IPS-NIHi11 (cell line): ENCODE measurements at regions not wholly inside any gene's neighbourhood (a gene's known extent, or its start where the extent isn't known, plus 50 kb on each side); places are given as distances from the start of the nearest gene placed in this dataset.

Source experiments
- DNase-seq: peaks from one replicate; pipeline ENCODE4 v3.0.0; 2012; ENCODE audit warnings: mixed read lengths, low spot score

DNA sequence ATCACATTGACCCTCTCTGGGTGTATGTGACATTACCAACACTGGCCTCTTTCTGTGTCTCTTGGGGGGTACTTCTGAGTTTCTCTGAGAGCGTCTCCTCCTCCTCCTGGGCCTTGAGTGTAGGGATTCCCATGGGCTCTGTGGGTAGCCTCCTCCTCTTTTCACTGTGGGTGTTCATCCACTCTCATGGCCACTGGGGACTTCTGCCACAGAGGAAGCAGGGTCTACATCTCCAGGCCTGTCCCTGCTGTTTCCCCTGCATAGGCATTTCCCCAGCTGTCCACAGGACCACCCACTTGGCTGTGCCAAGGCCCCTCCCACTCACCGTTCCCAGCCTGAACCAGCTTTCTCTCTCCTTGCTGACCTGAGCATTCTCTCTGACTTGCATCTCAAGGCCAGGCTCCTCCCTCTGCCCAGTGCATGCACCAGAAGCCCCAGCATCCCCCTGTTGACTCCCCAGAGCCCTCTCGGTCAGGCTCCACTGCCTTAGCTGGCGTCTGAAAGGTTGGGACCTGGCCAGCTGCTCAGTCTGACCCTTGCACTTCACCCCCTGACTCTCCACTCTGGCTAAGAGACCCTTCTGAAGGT, 487.6 kb downstream of the GLRX3 start:
- peak; percentile 25 for DNase-seq

DNA sequence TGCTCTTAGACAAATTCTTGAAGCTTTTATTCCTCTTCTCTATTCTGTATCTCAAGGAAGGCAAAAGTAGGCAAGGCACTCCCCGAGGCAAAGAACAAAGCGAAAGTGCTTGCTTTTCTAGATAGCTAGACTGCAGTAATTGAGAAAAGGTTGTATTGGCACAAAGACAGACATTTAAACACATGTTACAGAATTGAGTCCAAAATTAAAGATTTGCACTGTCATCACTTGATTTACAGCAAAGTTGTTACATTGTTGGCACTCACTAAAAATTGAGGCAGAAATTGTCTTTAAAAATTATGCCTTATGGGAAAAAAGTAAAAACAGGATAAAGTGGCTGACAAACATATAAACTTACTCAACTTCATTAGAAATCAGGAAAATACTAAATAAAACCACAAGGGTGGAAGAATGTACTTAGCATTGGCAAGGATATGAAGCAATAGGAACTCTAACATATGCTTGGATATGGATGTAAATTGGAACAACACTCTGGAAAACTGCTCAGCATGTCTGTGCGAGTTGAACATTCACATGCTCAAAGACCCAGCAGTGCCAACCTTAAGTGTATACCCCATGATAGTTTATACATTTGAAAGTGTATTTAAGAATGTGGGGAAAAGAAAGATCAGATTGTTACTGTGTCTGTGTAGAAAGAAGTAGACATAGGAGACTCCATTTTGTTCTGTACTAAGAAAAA, 491.3 kb downstream of the GLRX3 start:
- no peak for DNase-seq

DNA sequence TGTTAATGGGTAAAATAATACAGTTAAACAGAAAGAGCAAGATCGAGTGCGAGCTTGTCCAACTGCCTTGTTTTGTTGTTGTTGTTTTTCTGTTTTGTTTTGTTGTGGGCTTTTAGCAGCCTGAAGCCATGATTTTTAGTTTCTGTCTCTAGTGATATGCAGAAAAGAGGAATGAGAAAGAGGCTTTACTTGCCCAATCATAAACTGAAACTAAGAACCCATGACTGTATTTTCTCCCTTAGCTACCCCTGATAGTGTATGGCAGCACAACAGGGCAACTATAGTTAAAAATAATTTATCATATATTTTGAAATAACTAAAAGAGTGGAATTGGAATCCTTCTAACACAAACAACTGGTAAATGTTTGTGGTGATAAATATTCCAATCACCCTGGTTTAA, 493.9 kb downstream of the GLRX3 start:
- no peak for DNase-seq

DNA sequence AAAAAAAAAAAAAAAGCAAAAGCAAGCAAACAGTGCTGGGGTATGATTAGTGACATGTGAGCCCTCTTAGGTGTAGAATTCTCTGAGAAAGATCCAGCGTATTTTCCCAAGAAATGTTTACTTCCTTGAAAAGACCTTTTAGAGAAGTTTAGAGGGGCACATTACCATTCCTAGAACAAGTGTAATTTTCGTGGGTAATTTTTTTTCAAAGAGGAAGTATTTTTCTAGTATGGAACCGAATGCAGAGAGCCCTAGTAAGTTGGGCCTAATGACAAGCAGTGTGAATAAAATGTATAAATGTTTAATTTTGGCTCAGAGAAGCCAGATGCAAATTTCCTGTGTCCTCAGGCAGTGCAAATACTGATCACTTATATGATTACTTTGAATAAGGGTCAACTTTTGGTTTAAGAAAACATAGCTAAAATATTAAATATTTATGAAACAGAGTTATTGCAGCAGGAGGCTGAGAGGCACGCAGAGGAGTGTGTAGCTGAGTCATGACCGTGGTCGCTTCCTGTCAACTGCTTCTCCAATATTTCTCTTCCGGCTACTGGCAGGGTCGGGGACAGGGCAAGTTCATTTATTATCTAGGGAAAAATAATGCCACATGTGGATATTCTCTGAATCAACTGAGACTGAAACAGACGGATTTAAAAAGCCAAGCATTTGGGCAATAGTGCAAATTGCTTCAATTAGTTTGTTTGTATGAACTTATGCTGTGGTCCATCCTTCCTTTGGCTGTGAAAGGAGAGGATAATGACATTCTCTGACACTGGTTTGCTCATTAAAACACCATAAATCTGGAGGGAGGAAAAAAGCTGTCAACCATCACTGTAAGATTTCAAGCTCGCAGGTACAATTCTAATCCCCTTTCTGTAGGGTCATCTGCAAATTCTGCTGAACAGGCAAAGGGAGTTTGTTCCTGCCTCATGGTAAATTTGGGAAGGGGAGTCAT, 495.2 kb downstream of the GLRX3 start:
- no peak for DNase-seq

DNA sequence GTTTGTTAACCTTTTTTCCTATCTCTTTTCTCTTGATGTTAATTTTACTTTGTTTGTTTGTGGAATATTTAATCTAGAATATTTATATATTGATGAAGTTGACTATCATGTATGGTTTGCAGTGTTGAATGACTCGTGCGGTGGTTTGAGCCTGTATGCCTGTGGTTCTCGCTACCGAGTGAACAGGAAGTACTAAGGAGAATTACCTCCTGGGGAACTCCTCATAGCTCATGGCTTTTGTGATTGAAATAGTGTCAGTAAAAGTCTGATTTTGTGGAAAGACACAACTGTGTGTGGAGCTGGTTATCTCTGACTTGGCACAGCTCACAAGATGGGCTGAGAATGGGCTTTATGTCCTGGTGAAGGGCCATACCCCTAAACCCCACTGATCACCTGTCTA, 498.6 kb downstream of the GLRX3 start:
- no peak for DNase-seq

DNA sequence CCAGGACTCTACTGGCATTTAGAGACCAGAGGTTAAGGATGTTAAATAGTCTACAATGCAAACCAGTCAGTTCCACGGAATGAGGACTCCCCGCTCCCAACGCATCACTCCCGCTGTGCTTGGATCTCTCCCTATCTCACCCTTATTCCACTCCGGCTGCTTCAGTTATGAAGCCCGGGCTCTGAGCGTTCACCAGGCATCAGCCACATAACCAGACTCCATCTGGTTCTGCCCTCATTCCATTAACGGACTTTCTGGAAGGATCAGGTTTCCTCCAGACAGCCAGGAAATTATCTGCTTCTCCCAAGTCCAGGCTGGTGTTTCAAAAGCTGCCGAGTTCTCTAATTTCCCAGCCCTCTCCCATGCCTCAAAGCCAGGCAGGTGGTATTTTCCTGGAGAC, 499.3 kb downstream of the GLRX3 start:
- no peak for DNase-seq

DNA sequence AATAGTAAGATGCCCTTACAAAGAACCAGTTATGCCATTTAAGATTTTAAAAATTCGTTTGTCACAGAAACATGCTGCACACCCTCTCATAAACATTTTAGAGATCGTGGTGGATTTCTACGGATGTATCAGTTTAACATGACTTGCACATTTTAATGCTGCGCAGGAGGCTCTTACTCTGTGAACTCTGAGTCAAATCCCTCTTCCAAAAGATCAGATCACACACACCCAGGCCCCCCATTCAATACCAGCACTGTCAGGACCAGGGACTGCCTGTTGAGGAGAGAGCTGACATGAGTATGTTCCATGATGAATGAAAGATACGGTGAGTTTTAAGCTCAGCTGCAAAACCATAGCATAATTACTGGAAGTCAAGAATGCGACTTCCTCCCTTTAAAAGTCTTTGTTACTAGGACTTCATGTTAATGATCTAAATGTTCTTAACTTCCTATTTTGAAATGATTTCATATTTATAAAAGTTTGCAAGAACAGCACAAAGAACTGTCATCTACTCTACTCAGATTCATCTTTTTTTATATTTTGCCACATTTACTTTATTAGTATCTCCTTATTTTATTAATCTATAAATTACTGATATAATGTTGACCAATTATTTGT, 500.2 kb downstream of the GLRX3 start:
- no peak for DNase-seq

DNA sequence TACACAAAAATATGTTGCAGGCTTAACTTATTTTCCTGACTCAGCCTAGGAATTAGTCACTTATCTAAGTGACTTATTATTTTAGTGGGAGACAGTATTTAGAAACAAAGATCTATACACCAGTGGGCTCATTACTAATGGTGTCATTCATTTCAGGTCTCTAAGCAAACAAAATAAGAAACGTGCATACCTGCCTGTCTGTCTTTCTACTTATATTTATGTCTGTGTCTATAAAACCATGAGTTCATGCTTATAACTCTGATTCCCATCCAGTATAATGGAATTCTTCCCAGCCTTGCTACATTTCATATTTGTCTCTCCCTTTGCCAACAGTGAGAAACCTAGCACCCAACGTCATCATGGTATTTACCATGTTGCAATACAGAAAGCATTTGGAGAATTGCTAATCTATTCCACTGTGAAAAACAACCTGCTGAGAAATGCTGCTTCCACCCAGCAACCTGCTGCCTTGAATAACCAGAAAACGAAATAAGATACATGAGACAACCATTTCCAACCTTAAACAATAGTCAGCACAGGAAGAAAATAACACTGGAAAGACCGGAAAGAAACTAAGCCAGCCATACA, 501.0 kb downstream of the GLRX3 start:
- no peak for DNase-seq

DNA sequence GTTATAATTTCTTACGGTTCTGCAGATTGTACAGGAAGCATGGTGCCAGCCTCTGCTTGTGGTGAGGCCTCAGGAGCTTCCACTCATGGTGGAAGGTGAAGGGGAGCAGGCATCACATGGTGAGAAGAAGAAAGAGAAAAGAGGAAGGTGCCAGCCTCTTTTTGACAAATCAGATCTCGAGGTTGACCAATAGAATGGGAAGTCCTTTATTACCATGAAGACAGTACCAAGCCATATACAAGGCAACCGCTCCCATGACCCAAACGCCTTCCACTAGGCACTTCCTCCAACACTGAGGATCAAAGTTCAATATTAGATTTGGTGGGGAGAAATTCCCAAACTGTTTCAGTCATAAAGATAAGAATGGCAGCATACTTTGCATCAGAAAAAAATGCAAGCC, 502.8 kb downstream of the GLRX3 start:
- DNase-seq, result no peak

DNA sequence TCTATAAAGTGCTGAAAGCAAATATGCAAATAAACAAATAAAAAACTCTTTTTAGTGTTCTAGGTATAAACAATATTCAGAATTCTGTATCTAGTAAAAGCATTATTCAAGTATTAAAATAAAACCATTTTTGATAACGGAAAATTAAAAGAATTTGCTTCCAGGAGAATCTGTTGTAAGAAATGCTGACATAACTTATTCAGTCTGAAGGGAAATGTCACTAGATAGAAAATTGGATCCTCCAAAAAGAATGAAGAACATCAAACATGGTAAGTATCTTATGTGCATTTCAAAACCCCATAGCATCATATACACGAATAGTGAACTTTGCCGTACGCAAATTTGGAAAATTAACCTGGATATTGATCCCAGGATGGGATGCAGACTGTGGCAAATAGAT, 506.7 kb downstream of the GLRX3 start:
- no peak for DNase-seq

DNA sequence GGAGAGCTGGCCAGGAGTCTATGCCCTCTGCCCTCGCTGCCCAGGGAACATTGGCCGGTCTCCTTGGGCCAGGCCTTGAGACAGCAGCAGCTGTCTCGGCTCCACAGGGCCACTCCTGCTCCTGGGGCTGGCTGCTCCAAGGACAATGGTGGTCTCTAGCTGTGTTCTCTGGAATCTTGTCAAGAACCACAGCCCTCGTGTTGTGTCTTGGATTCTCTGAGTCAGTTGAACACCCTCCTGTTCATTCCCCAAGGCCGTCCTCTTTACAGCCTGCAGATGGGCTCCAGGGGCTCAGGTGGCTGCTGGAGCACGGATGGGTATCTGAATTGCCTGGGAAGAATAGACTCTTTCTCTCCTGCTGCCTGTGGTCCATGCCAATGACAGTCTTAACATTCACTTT, 511.1 kb downstream of the GLRX3 start:
- DNase-seq, result no peak

DNA sequence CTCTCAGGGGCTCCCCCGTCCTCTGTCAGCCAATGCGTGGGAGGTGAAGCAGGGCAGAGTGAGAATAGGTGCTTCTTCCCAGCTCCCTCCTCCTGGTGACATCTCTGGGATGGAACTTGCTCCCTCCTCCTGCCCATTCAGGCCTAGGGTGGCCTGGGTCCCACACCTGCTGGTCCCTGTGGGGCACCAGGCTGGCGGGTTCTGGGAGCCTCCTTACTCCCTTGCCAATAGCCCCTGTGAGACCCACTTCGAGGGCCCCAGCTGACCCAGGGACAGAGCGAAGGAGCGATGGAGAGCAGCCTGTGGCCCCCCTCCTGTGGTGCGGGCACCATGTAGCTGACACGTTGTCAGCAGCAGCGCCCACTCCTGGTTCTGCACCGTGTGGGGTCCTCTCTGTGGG, 512.6 kb downstream of the GLRX3 start:
- no peak for DNase-seq

DNA sequence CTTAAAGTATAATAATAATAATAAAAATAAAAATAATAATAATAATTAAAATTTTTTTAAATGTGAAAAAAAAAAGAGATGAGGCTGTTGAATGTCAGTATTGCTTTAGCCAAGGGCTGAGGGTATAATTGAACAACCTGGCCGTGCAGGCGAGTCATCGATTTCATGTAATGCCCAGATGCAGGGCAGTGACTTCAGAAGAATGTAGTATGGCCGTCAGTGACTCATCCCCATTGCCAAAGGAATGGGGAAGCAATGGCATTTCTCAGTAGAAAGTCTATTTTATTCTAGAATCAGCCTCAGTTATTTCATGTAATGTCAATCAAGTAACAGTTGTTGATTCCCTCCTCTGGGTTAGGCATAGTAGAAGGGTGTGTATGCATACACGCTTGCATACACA, 516.4 kb downstream of the GLRX3 start:
- DNase-seq, result no peak

DNA sequence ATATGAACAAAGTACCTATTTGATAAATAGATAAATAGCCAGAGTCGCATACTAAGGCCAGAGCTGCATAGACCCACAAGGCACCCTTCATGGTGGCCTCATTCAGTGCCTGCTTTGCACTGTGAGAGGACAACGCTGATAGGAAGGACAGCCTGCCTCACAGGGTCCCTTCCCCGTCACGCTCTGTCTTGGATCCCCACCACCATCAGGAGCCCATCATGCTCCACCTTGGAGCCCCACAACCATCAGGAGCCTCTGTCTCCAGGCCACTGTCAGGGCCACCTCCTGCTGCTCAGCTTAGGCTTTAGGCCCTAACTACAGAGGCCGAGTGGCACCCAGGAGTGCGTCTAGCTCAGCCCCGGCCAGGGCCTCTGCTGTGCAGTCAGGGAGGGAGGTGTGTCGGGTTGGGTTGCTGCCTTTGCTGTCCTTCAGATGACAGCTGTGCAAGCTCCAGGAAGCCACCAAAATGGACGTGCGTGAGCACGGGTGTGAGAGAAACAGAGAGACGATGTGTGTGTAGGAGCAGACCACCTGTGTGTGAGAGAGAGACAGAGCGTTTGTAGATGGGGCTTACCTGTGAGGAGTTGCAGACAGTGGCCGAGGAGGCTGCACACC, 516.9 kb downstream of the GLRX3 start:
- DNase-seq, result no peak

DNA sequence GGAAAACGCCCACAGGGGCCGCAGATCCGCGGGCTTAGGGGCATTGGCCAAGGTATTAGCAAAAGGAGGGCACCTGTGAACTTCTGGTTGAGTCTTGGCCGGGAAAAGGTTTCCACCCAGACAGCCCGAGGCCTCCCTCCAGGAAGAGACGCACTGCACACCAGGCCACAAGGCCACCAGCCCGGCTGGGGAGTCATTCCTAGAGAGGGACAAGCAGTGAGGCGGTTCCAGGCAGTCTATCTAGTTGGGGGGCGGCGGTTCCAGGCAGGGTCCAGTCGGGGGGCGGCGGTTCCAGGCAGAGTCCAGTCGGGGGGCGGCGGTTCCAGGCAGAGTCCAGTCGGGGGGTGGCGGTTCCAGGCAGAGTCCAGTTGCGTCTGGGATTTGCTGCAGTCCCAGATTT, 518.5 kb downstream of the GLRX3 start:
- no peak for DNase-seq

DNA sequence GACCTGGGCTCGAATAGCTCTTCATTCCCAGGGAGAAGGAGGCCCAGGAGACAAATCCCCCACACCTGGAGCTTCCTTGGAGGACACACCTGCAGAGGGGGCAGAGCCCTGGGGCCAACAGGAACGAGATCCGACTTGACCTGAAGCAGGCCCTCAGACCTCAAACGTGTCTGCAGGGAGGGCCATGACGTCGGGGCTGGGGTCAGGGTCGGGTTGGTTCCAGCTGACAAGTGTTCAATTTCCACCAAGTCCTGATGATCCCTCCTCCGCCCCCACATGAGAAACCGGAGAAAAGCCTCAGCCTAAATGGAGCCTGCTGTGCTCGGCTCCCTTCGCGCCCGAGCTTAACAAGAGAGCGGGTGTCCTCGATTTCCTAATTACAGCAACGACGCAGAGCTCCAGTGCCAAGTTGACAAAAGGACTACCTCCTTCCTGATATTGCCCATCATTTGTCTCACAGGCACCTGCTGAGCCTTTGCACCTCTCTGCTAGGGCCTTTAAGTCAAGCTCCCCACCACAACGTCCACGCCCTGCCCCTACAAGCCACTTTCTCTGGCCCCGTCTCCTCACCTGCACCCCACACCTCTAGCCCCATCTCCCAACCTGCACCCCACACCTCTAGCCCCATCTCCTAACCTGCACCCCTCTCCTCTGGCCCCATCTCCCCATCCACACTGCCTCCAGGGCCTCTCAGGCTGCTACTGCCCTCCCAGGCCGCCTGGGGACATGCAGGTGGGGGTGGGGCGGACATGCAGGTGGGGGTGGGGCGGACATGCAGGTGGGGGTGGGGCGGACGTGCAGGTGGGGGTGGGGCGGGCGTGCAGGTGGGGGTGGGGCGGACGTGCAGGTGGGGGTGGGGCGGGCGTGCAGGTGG, 519.4 kb downstream of the GLRX3 start:
- DNase-seq, result peak; percentile 65

DNA sequence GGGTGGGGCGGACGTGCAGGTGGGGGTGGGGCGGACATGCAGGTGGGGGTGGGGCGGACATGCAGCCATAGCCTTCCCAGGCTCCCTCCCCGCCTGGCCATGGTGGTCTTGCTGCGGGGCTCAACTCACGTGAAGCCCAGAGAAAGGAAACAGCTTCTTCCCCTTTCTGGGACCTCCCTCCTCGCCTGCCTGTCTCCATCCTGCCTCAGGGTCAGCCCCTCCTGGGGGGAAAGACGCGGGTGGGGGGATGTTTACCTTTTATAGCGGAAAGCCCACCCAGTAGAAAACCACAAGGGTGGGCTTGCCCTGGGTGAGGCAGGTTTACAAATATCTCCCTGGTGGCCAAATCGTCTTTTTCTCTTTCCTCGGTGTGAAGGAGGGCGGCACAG, 520.0 kb downstream of the GLRX3 start:
- no peak for DNase-seq

DNA sequence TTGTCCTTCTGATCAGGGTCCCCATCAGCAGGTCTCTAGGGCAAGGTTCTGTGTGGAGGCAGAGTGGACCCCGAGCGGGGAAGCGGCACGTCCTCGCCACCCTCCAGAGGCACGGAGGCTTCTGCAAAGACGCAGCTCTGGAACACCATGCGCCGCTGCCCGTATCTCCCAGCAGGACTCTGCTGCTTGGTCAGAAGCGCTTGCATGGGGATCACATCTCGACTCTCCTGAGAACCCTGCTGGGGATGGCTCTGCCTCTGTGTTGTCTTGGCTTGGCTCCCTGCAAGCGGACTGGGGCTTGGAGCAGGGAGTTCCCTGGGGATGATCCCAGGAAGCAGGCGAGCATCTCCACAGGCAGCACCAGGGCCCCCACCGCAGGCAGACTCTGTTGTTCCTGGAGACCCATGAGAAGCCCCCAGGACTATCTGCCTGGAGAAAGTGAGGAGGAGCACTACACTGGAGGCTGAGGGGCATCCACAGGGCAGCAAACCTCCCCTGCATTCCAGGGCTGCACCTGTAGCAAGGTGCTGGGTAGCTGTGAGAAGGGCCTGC, 520.5 kb downstream of the GLRX3 start:
- no peak for DNase-seq

DNA sequence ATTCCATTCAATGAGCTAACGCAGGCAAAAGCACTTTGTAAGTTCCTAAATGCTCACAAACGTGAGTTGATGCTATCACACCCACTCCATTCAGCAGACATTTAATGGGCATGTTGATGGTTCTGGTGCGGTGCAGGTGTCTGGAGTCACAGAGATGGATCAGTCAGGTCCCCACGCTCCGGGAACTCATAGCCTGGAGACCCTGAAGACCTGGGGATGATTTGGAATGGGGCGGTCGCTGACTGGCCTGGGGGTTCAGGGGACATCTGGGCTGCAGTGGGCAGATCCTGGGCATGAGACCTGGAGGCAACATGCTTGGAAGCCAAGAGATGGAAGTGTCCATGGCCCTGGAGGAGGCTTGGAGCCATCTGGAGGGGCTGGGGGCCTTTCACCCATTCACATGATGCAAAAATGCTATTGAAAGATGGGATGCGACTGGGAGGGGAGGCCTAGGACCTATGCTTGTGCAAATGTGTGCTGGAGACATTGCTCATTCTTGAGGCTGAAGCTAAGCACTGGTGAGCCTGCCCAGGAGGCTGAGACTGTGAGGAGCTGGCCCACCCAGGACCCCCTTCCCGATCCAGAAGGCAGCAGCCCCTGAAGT, 522.6 kb downstream of the GLRX3 start:
- no peak for DNase-seq

DNA sequence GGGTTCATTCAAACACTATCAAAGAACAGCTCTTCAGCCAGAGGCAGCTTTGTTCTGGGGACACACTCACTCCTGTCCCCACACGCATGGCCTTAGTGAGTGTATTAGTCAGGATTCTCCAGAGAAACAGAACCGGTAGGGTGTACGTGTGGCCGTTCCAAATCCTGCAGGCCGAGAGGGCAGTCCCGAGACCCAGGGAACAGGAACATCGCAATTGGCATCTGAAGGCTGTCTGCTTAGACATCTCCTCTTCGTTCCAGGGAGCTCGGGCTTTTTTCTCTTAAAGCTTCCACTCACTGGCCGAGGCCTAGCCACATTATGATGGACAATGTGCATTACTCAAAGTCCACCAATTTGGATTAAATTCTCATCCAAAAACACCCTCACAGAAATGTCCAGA, 523.3 kb downstream of the GLRX3 start:
- DNase-seq, result no peak
